GM21786 (cell line): ENCODE measurements at regions not wholly inside any gene's neighbourhood (a gene's known extent, or its start where the extent isn't known, plus 50 kb on each side); places are given as distances from the start of the nearest gene placed in this dataset.
"Not testable (repeated sequence)": the region's sequence is repeated elsewhere in the genome, so short reads cannot be mapped to it uniquely, and the experiment has no call there.

Source experiments
- ATAC-seq: cut with Tn5 transposase; IDR thresholded peaks from one replicate; pipeline ENCODE4 v1.9.1; 2021; ENCODE audit not compliant: unreplicated experiment

DNA sequence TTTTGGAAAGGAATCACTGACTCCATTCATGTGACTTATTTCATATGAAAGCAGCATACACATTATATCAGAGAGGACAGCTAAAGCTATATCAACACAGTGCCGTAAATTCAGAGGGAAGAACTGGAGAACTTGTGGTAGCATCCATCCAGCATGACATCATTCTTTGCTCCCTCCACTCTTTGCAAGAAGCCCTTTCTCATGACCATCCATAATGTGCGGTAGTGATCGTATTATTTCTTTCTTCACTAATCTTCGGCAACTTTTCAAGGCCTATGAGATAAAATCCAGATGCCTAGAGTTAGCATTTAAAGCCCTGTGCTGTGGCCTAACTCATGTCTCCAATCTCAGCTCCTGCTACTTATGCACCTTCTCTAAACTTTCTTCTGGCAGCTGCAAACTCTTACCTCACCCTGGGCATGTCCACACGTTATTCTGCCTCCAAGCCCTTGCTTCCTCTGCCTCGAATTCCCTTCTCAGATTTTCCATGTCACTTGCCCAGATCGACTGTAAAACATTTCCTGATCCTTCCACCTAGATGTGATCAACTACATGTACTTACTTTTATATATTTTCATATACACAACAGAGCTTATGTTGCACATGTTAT lies 307.3 kb upstream of the SGCD start:
- ATAC-seq = no peak

- no peak for ATAC-seq
These were observed 306.3 kb upstream of the SGCD start for GRCh38 chr5:156020647-156021046.

- ATAC-seq = no peak
These were observed 305.1 kb upstream of the SGCD start for GRCh38 chr5:156021866-156022265.

DNA sequence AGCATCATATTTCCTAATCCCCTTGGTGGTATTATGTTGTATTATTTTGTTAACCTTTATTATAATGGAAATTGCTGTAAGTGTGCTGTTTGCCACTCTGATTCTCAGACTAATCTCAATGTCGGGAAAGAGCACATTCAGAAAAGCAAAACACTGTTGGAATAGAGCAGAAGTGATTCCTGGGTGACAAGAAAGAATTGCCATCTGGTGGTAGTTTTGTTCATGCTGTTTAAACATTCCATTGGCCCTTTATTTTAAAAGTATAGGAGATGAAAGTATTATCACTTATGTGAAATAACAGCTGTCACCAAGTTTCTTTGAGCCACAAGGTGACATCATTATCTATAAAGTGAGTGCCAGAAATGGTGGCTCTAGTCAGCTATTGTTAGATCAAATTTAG lies 301.3 kb upstream of the SGCD start:
- no peak for ATAC-seq

- ATAC-seq = no peak
These were observed 295.8 kb upstream of the SGCD start for GRCh38 chr5:156031181-156031580.

- ATAC-seq = no peak
These were observed 290.3 kb upstream of the SGCD start for GRCh38 chr5:156036640-156037039.

- no peak for ATAC-seq
These were observed 289.6 kb upstream of the SGCD start for GRCh38 chr5:156037151-156037909.

DNA sequence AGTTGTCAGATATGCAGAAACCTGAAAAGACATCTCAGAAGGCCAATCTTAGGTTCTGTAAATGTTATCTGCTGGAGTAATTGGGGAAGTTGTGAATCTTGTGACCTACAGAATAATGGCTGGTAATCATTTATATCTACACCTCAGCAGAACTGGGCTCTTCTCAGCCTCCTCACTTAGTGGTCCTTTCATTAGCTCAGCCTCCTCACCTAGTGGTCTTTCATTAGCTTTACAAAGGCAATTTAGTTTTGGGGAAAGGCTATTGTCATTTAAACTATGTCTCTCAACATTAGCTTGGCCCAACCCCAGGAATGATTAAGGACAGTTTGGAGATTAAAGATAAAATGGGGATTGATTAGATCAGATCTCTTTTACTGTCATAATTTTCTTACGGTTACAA lies 284.2 kb upstream of the SGCD start:
- ATAC-seq = no peak

GRCh38 chr5:156043351-156043750 lies 283.6 kb upstream of the SGCD start:
- no peak for ATAC-seq

DNA sequence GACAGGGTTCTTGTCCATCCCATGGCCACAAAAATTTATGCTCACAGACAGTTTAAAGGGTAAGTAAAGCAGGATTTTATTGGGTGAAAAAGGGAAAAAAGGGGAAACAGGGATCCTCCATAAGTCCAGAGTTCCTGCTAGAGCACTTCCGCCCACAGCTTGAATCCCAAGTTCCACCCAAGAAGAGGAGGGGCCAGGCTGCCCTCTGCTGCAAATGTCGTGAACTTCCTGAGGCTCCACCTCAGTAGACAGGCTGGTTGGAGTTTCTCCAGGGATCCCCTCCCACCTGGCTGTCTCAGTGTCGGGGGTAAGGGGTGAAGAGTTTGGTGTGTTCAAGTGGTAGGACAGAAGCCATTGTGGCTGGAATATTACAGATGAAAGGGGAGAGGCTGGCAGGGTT lies 275.0 kb upstream of the SGCD start:
- ATAC-seq = no peak

- ATAC-seq = no peak
These were observed 274.3 kb upstream of the SGCD start for GRCh38 chr5:156052656-156053055.

- ATAC-seq = no peak
These were observed 273.9 kb upstream of the SGCD start for GRCh38 chr5:156053056-156053455.

GRCh38 chr5:156076912-156077311 lies 250.1 kb upstream of the SGCD start:
- ATAC-seq = no peak

DNA sequence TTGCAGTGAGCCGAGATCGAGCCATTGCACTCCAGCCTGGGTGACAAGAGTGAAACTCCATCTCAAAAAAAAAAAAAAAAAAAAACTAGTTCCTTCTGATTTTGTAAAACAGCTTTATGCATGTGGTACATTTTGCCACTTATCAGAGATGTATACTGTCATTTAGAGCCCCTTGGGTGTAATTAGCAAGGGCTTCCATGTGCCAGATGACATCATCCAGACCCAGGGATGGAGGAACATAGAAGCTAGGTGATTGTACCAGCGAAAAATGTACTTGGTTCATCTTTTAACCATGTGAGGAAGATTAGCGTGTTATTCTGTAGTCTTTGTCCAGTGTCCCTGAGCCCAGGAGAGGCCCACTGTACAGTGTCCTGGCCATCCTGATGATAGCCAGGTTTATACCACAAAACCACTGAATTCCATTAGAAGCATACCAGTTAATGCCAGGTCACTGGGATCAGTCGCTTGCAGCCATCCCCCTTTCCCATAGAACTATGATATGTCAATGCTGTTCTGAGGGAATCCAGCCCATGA lies 239.3 kb upstream of the SGCD start:
- ATAC-seq = no peak

DNA sequence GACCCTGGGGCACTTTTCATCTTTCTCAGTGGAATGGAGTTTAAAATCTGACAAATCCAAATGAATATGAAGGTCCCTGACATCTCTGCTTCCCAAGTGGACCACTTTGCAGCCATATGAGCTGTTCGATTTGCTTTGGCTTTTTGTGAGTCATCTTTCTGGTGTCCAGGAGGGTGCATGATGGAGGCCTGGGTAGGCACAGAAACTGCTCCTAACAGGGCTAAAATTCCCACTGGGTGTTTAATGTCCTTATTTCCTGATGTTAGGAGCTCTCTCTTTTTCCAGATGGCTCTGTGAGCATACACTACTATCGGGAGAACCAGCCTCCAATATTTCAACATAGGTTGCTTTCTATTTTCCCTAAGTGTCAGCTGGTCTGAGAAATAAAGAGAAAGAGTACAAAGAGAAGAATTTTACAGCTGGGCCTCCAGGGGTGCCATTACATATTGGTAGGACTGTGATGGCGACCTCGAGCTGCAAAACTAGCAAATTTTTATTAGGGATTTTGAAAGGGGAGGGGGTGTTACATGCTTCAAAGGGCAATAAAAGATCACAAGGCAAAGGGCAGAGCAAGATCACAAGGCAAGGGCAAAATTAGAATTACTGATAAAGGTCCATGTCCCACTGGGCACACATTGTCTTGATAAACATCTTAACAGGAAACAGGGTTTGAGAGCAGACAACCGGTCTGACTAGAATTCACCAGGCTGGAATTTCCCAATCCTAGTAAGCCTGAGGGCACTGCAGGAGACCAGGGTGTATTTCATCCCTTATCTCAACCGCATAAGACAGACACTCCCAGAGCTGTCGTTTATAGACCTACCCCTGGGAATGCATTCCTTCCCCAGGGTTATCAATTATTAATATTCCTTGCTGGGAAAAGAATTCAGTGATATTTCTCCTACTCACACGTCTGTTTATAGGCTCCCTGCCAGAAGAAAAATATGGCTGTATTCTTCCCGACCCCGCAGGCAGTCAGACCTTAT lies 236.7 kb upstream of the SGCD start:
- ATAC-seq = not testable (repeated sequence)

- no peak for ATAC-seq
These were observed 233.9 kb upstream of the SGCD start for GRCh38 chr5:156093024-156093423.

- ATAC-seq = no peak
These were observed 233.0 kb upstream of the SGCD start for GRCh38 chr5:156094001-156094400.

DNA sequence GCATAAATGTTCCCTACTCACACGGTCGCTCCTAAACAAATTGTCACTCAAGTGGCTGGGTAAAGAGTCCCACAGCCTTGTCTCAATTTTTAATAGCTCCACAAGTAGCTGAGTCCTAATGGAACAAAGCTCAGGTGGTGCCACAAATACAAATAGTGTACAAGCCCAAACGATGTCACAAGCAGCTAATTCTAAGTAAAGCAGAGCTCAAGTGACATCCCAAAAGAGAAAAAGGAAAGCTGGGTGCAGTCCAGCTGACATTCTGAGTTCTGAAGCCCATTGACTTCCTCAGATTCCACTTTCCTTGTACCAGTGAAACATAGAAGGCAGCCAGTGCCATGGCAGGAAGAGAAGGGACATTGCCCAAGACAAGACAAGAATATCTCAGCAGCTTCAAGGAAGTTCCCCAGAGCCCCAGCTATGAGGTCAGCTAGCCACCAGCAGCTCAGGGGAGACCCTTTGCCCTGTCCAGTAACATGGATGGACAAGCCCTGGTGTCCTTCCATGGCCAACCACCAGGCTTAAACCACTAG lies 231.2 kb upstream of the SGCD start:
- no peak for ATAC-seq

DNA sequence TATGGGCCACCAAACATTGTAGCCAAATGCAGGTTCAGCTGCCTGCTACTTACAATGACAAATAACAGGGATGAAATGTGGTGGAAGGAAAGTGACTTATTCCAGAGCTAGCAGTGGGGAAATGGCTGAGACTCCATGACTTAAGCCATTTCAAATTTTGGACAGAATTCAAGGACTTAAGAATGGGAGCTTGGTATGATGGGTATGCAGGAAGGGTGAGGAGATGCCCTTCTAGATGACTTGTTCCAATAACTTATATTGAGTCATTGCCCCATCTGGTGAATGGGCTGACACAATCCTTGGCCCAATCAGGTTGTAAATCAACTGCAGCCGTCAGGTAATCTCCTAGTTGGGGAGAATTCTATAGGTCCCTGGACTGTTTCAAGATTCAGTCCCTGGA lies 230.7 kb upstream of the SGCD start:
- no peak for ATAC-seq

DNA sequence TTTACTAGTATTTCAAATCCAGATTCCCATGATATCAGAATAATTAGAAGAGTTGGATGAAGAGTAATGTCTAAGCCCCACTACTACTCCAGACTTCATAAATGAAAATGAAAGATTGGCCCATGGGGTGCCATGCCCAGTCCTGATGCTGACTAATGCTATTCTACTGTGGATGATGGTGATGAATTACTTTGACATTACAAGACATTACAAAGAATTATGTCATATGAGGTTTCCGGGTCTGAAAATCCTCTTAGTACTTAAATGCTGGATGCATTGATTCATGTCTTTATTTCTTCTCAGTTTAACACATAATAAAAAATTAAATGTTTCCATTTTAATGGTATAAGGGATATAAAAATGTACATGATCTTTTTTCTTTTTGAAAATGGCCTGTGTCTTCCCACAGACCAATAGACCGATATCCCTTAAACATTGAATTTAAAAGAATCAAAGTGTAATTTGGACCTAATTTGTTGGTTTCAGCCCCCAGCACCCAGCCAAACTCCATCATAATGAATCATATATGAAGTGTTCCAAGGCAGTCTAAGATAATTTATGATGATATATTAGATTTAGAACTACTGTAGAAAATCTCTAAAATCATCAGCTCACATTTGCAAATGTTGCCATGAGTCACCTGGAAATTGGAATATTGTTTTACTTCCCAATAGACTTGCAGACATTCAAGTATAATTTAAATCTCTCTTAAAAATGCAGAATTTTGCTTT lies 223.6 kb upstream of the SGCD start:
- ATAC-seq = no peak
